ENCODE measurements at regions not wholly inside any gene's neighbourhood (a gene's known extent, or its start where the extent isn't known, plus 50 kb on each side); places are given as distances from the start of the nearest gene placed in this dataset.
"Not testable (repeated sequence)": the region's sequence is repeated elsewhere in the genome, so short reads cannot be mapped to it uniquely, and the experiment has no call there.

DNA sequence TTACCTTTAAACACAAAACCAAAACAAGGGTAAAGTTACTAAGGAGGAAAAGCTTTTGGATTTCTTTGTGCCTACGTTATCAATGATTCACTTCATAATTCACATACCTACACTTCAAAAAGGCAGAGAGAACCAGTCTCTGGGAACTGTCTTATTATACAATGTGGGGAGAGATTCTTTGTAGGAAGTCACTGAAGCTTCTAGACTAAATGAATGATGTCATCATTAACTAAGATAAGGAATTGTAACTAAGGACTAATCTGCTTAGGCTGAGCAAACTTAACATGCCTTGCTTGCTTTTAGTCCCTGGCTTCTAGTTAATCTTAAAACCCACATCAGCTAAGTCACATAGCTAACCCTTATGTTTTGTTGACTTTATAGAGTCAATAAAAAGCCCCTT lies 771.2 kb downstream of the NXPH1 start:
- no peak for DNase-seq

DNA sequence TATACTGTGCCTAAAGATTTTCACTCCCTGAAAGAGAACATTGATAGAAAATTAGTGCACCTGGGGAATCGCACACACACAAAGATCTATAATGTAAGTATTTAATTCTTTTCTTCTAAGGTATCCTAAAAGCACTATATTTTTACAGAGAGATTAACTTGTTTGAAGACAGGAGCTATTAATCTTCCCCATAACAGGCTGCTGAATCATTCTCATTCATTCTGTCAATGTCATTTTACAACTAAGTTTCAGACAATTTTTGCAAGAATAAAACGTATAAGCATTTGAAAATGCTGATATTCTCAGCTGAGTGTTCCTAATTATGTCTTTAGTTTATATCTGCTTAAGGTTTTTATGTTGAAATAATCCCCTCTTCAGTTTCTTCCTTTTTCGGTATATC lies 776.7 kb downstream of the NXPH1 start:
- DNase-seq, result no peak

GRCh38 chr7:9217204-9217603 lies 783.8 kb downstream of the NXPH1 start:
- DNase-seq, result no peak

DNA sequence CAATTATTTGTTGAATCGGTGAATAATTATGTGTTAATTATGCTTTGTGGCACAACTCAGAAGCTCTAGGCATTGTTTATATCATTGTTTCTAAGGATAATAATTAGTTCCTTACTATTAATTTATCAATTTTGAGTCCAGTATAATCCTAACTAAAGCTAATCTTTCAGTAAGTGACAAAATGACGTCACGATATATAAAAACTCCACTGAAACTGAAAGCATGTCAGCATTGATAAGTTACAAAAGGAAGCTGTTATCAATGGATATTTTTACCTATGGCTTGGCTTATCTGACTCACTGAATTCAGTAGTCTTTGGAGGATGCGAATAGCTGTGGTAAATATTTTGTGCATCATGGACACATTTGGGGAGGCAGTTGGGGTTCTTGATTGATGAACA lies 793.1 kb downstream of the NXPH1 start:
- no peak for DNase-seq

- no peak for DNase-seq
These were observed 798.3 kb downstream of the NXPH1 start for GRCh38 chr7:9231630-9232121.

- DNase-seq, result no peak
These were observed 806.6 kb downstream of the NXPH1 start for GRCh38 chr7:9240001-9240400.

GRCh38 chr7:9241826-9242225 lies 808.4 kb downstream of the NXPH1 start:
- DNase-seq, result no peak

DNA sequence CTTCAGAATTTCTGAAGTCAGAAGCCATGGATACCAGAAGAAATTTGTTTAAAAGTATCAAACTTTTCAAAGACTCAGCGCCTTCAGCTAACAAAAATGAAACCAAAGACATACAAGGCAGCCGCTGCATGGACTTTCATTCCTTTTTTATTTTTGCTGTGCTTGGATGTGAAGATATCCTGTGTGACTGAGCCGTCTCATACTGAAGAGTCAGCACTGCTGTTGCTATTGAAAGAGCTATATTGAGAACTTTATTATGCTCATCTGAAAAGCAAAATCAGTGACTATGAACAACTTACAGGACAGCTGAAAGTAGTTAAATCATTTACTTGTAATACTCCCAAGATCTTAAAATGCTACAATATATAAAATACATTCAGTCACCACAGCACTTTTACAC lies 809.2 kb downstream of the NXPH1 start:
- DNase-seq, result no peak

- no peak for DNase-seq
These were observed 817.5 kb downstream of the NXPH1 start for GRCh38 chr7:9250876-9251275.

DNA sequence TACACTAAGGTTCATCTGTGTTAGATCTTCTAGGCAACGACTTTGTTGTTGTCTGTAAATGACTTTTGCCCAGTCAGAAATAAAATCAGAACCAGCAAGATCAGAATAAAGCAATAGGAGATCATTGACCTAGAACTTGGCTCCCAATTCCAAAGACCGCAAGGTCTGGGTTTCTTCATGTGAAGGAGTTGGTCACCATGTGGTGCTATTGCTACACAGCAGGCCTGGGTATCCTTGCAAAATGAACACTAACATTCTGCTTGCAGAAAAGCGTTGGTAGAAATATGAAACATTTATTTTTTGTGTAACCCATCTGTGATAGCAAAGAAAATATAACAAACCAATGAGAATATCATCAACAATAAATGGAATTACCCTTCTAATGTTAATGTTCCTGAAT lies 831.0 kb downstream of the NXPH1 start:
- DNase-seq, result no peak

GRCh38 chr7:9280088-9280487 lies 846.7 kb downstream of the NXPH1 start:
- no peak for DNase-seq

DNA sequence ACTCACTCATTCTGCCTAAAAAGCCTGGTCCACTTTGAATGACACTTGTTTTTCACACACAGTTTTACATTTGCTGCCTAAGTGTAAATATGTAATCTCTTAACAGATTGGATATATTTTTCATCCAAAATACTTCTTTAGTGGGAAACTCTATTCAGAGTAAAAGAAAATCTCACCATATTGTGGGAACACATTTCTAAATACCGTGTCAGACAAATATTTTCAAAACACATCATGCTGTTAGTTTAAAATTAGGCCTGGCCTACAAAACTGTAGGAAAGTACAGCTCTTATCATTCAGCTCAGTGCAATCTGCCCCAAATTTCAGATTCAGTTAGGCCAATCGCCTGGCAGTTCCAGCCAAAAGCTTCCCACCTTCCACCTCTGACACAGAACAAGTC lies 849.8 kb downstream of the NXPH1 start:
- no peak for DNase-seq

DNA sequence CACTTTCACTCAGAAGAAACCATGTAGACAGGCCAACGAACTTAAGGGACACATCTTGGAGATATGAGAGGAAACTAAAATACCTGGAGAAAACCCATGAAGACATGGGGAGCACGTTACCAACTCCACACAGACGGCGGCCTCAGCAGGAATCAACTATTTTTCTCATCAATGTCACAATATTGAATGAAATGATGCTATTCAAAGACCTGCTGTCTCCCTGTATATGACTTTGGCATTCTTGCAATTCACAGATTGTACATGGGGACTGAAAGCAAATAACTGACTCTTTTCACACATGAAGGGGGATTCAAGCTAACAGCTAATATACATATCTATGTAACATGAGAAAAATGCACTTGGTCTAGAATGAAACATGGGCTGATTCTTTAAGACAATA lies 869.0 kb downstream of the NXPH1 start:
- no peak for DNase-seq

DNA sequence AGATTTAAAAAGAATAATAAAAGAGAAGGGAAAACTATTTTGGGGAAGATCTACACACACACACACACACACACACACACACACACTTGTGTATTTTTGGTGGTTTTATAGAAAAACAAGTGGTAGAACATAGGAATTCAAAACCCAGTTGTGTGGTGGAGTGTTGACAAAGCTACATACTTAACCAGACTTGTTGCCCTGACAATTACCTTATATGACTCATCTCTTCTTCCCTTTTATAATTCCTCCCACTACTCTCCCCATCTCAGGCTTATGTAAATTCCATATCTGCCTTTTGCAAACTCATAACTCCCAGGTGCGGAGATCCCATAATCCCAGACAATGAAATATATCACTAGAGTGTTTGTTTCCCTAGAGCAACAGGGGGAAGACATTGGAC lies 873.7 kb downstream of the NXPH1 start:
- DNase-seq, result no peak

- DNase-seq, result no peak
These were observed 891.1 kb downstream of the NXPH1 start for GRCh38 chr7:9324513-9324912.

GRCh38 chr7:9328296-9328695 lies 894.9 kb downstream of the NXPH1 start:
- no peak for DNase-seq

DNA sequence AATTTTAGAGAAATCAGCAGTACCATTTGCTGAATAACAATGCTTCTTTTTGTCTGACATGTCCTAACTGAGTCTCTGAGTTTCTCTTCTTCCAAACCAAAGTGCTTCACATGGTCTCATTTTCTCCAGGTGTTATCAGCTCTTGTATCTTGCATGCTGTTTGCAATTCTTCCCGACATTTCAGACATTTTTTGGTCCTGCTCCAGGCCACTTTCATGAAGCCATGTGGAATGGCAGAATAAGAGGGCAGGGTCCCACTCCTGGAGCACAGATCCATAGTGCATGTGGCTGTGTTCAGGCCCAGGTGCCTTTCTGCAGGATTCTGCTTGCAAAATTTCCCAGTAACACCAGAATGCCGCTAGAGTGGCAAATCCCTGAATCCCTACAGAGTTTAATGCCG lies 916.2 kb downstream of the NXPH1 start:
- DNase-seq, result no peak

- DNase-seq, result no peak
These were observed 957.8 kb downstream of the NXPH1 start for GRCh38 chr7:9391221-9391620.

GRCh38 chr7:9391984-9392383 lies 958.6 kb downstream of the NXPH1 start:
- no peak for DNase-seq

GRCh38 chr7:9404386-9404785 lies 971.0 kb downstream of the NXPH1 start:
- not testable (repeated sequence) for DNase-seq

- no peak for DNase-seq
These were observed 974.4 kb downstream of the NXPH1 start for GRCh38 chr7:9407816-9408215.

DNA sequence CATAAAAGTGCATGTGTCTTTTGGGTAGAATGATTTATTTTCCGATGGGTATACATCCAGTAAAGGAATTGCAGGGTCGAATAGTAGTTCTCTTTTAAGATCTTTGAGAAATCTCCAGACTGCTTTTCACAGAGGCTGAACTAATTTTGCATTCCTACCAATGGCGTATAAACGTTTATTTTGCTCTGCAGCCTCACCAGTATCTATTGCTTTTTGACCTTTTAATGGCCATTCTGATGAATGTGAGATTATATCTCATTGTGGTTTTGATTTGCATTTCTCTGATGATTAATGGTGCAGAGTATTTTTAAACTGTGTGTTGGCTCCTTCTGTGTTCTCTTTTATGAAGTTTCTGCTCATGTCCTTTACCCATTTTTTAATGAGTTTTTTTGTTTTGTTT lies 1020.1 kb downstream of the NXPH1 start:
- DNase-seq, result no peak

DNA sequence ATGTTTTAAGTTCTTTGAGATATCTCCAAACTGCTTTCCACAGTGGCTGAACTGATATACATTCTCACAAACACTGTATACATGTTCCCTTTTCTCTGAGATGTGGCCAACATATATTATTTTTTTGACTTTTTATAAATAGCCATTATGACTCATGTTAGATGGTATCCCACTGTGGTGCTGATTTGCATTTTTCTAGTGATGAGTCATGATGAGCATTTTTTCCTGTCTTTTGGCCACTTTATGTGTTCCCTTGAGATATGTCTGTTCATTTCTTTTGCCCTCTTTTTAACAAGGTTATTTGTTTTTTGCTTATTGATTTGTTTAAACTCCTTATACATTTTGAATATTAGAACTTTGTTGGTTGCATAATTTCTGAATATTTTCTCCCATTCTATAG lies 1055.1 kb downstream of the NXPH1 start:
- no peak for DNase-seq

GRCh38 chr7:9498303-9498702 lies 1064.9 kb downstream of the NXPH1 start:
- no peak for DNase-seq

DNA sequence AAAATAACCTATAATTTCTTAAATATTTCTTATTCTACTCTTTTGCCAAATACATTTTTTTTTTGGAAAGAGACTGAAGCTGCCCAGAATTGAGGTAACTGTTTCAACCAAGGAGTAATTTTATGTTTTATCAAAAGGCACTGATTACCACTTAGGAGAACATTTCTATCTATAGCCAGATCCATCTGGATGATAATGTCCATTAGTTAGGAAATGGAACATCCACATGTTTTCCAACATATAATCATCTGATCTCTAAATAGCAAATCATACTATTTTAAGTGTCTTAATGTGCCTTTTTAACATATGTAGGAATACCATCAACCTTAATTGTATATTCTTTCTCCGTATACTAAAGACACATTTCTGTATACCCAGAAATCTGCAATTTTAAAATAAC lies 1068.9 kb downstream of the NXPH1 start:
- DNase-seq, result no peak

All from amygdala (tissue), 56 donors.